Stimulated activated effector memory CD8-positive, alpha-beta T cell treated with anti-CD3 and anti-CD28 coated beads, Interleukin-12 subunit alpha, Interleukin-12 subunit beta, amount 100 ng/mL, for 72 hours (primary cell): ENCODE measurements at regions not wholly inside any gene's neighbourhood (a gene's known extent, or its start where the extent isn't known, plus 50 kb on each side); places are given as distances from the start of the nearest gene placed in this dataset.
"Not testable (repeated sequence)": the region's sequence is repeated elsewhere in the genome, so short reads cannot be mapped to it uniquely, and the experiment has no call there.

Source experiments
- ATAC-seq: fragments of 150-1000 bp; cut with Tn5 transposase; 2 replicates; pipeline ENCODE4 v1.10.0; 2021
- DNase-seq, 2 donors: peaks; one replicate each; pipeline ENCODE4 v3.0.0; 2021 to 2022; ENCODE audit warnings: low spot score in 2 of 2
- H3K27ac Mint-ChIP-seq: one replicate; pipeline ENCODE4 v1.8.0; 2022; ENCODE audit warnings: mild to moderate bottlenecking, mixed read lengths
- H3K36me3 Mint-ChIP-seq: one replicate; pipeline ENCODE4 v1.8.0; 2022; ENCODE audit warnings: mild to moderate bottlenecking, mixed read lengths
- H3K4me1 Mint-ChIP-seq: one replicate; pipeline ENCODE4 v1.8.0; 2022; ENCODE audit warnings: mixed read lengths
- H3K4me3 Mint-ChIP-seq: one replicate; pipeline ENCODE4 v1.8.0; 2022; ENCODE audit warnings: mild to moderate bottlenecking, mixed read lengths
- H3K9me3 Mint-ChIP-seq: one replicate; pipeline ENCODE4 v1.8.0; 2022; ENCODE audit warnings: mixed read lengths

GRCh38 chr3:173342679-173343078 is 54.9 kb upstream of the NLGN1 start:
- no peak overlapping the region for H3K4me3 Mint-ChIP-seq
- ATAC-seq (no peak), DNase-seq (no peak)
- H3K27ac Mint-ChIP-seq: no peak overlapping the region
- H3K9me3 Mint-ChIP-seq: peaks cover 8% of the 10 kb centered on the region
- H3K36me3 Mint-ChIP-seq: no peaks in the 10 kb centered on the region
- no peaks in the 10 kb centered on the region for H3K4me1 Mint-ChIP-seq

GRCh38 chr3:173340626-173341025 is 56.9 kb upstream of the NLGN1 start:
- Mint-ChIP-seq H3K36me3 (no peaks in the 10 kb centered on the region), H3K4me1 (no peaks in the 10 kb centered on the region), H3K9me3 (peaks cover 2% of the 10 kb centered on the region), H3K27ac (no peak overlapping the region), H3K4me3 (no peak overlapping the region)
- ATAC-seq (no peak), DNase-seq (no peak)

GRCh38 chr3:173336261-173336660 is 61.3 kb upstream of the NLGN1 start:
- Mint-ChIP-seq H3K4me3 (no peak overlapping the region), H3K27ac (no peak overlapping the region), H3K36me3 (no peaks in the 10 kb centered on the region), H3K4me1 (no peaks in the 10 kb centered on the region), H3K9me3 (peaks cover 17% of the 10 kb centered on the region)
- ATAC-seq (no peak), DNase-seq (no peak)

GRCh38 chr3:173306110-173306509 is 91.4 kb upstream of the NLGN1 start:
- ATAC-seq (no peak), DNase-seq (no peak)
- H3K36me3 Mint-ChIP-seq: no peaks in the 10 kb centered on the region
- H3K4me1 Mint-ChIP-seq: no peaks in the 10 kb centered on the region
- peaks cover 9% of the 10 kb centered on the region for H3K9me3 Mint-ChIP-seq
- no peak overlapping the region for H3K4me3 Mint-ChIP-seq
- H3K27ac Mint-ChIP-seq: no peak overlapping the region

GRCh38 chr3:173304182-173304800 is 93.3 kb upstream of the NLGN1 start:
- Mint-ChIP-seq H3K4me3 (no peak overlapping the region), H3K4me1 (no peaks in the 10 kb centered on the region), H3K36me3 (no peaks in the 10 kb centered on the region), H3K9me3 (peaks cover 6% of the 10 kb centered on the region), H3K27ac (no peak overlapping the region)
- ATAC-seq (no peak), DNase-seq (no peak)

GRCh38 chr3:173301647-173302046 is 95.9 kb upstream of the NLGN1 start:
- DNase-seq (no peak), ATAC-seq (no peak)
- Mint-ChIP-seq H3K9me3 (peaks cover 6% of the 10 kb centered on the region), H3K36me3 (no peaks in the 10 kb centered on the region), H3K4me3 (no peak overlapping the region), H3K4me1 (no peaks in the 10 kb centered on the region), H3K27ac (no peak overlapping the region)

GRCh38 chr3:173289072-173289471 is 108.5 kb upstream of the NLGN1 start:
- Mint-ChIP-seq H3K27ac (no peak overlapping the region), H3K9me3 (peaks cover 14% of the 10 kb centered on the region), H3K36me3 (no peaks in the 10 kb centered on the region), H3K4me1 (no peaks in the 10 kb centered on the region), H3K4me3 (no peak overlapping the region)
- ATAC-seq (no peak), DNase-seq (no peak)

GRCh38 chr3:173287361-173287760 is 110.2 kb upstream of the NLGN1 start:
- ATAC-seq (no peak), DNase-seq (no peak)
- Mint-ChIP-seq H3K9me3 (peaks cover 14% of the 10 kb centered on the region), H3K36me3 (no peaks in the 10 kb centered on the region), H3K4me1 (no peaks in the 10 kb centered on the region), H3K27ac (no peak overlapping the region), H3K4me3 (no peak overlapping the region)

GRCh38 chr3:173286507-173286906 is 111.0 kb upstream of the NLGN1 start:
- H3K4me1 Mint-ChIP-seq, ATAC-seq, H3K4me3 Mint-ChIP-seq, DNase-seq, H3K36me3 Mint-ChIP-seq, H3K27ac Mint-ChIP-seq: not testable (repeated sequence)
- H3K9me3 Mint-ChIP-seq: peaks cover 14% of the 10 kb centered on the region

GRCh38 chr3:173284301-173284700 is 113.2 kb upstream of the NLGN1 start:
- DNase-seq (no peak), ATAC-seq (no peak)
- H3K27ac Mint-ChIP-seq: no peak overlapping the region
- H3K9me3 Mint-ChIP-seq: peaks cover 11% of the 10 kb centered on the region
- no peaks in the 10 kb centered on the region for H3K36me3 Mint-ChIP-seq
- H3K4me3 Mint-ChIP-seq: no peak overlapping the region
- H3K4me1 Mint-ChIP-seq: no peaks in the 10 kb centered on the region

GRCh38 chr3:173275740-173276139 is 121.8 kb upstream of the NLGN1 start:
- H3K9me3 Mint-ChIP-seq: peaks cover 12% of the 10 kb centered on the region
- no peaks in the 10 kb centered on the region for H3K4me1 Mint-ChIP-seq
- DNase-seq (no peak), ATAC-seq (no peak)
- no peak overlapping the region for H3K4me3 Mint-ChIP-seq
- no peak overlapping the region for H3K27ac Mint-ChIP-seq
- no peaks in the 10 kb centered on the region for H3K36me3 Mint-ChIP-seq

GRCh38 chr3:173273838-173274237 is 123.7 kb upstream of the NLGN1 start:
- Mint-ChIP-seq H3K9me3 (peaks cover 12% of the 10 kb centered on the region), H3K36me3 (no peaks in the 10 kb centered on the region), H3K27ac (no peak overlapping the region), H3K4me1 (no peaks in the 10 kb centered on the region), H3K4me3 (no peak overlapping the region)
- ATAC-seq (no peak), DNase-seq (no peak)

- Mint-ChIP-seq H3K36me3 (no peaks in the 10 kb centered on the region), H3K9me3 (peaks cover 3% of the 10 kb centered on the region), H3K4me3 (no peak overlapping the region), H3K4me1 (no peaks in the 10 kb centered on the region), H3K27ac (no peak overlapping the region)
- no peak for ATAC-seq
- no peak for DNase-seq
These were observed 127.7 kb upstream of the SPATA16 start for GRCh38 chr3:173268781-173269180.

- H3K4me3 Mint-ChIP-seq: no peak overlapping the region
- H3K27ac Mint-ChIP-seq: no peak overlapping the region
- H3K4me1 Mint-ChIP-seq: no peaks in the 10 kb centered on the region
- no peak for ATAC-seq
- no peaks in the 10 kb centered on the region for H3K36me3 Mint-ChIP-seq
- peaks cover 3% of the 10 kb centered on the region for H3K9me3 Mint-ChIP-seq
- no peak for DNase-seq
These were observed 126.7 kb upstream of the SPATA16 start for GRCh38 chr3:173267716-173268115.

- Mint-ChIP-seq H3K36me3 (no peaks in the 10 kb centered on the region), H3K4me1 (no peaks in the 10 kb centered on the region), H3K4me3 (no peak overlapping the region), H3K9me3 (peaks cover 3% of the 10 kb centered on the region), H3K27ac (no peak overlapping the region)
- ATAC-seq (no peak), DNase-seq (no peak)
These were observed 125.4 kb upstream of the SPATA16 start for GRCh38 chr3:173266441-173266840.

- Mint-ChIP-seq H3K4me3 (no peak overlapping the region), H3K9me3 (peaks cover 6% of the 10 kb centered on the region), H3K4me1 (no peaks in the 10 kb centered on the region), H3K36me3 (no peaks in the 10 kb centered on the region), H3K27ac (no peak overlapping the region)
- DNase-seq: no peak
- no peak for ATAC-seq
These were observed 117.7 kb upstream of the SPATA16 start for GRCh38 chr3:173258697-173259096.

- Mint-ChIP-seq H3K27ac (no peak overlapping the region), H3K4me1 (no peaks in the 10 kb centered on the region), H3K36me3 (no peaks in the 10 kb centered on the region), H3K4me3 (no peak overlapping the region), H3K9me3 (peaks cover 6% of the 10 kb centered on the region)
- ATAC-seq (no peak), DNase-seq (no peak)
These were observed 116.8 kb upstream of the SPATA16 start for GRCh38 chr3:173257797-173258196.
